ENCODE measurements at regions not wholly inside any gene's neighbourhood (a gene's known extent, or its start where the extent isn't known, plus 50 kb on each side); places are given as distances from the start of the nearest gene placed in this dataset.

GRCh38 chr9:10899509-10899908, 286.7 kb upstream of the PTPRD start:
- Histone ChIP-seq H3K36me3 (no peaks in the 10 kb centered on the region), H3K9me3 (no peaks in the 10 kb centered on the region), H3K27ac (no peak overlapping the region), H3K4me1 (no peaks in the 10 kb centered on the region), H3K4me3 (no peak overlapping the region), H3K27me3 (no peaks in the 10 kb centered on the region)
- intact Hi-C loops (cut with DNase I; ENCODE audit: low total_unique reads), result no loop called here
- TF ChIP-seq CTCF (IDR thresholded peaks at IDR 0.05), result no peak
- no peak for DNase-seq

DNA sequence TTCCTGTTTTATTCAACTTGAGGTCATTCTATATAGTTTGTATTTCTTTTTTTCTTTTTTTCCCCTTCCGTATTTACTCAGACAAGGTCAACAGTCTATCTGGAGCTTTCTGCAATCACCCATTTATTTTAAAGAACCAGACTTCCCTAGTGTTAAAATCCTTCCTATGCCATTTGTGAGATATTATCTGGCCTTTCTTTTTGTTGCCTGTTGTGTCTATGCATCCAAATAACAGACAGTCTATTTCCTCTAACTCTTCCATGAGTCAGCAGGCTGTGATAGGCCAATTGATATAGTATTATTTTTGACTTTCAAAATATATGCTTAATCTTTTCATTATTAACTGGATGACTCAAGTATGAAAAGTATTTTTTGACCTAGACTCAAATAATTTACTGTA, 291.2 kb upstream of the PTPRD start:
- Histone ChIP-seq H3K4me1 (no peaks in the 10 kb centered on the region), H3K4me3 (no peak overlapping the region), H3K9me3 (no peaks in the 10 kb centered on the region), H3K36me3 (no peaks in the 10 kb centered on the region), H3K27ac (no peak overlapping the region), H3K27me3 (no peaks in the 10 kb centered on the region)
- DNase-seq, result no peak
- no peak for TF ChIP-seq CTCF (IDR thresholded peaks at IDR 0.05)
- intact Hi-C loops (cut with DNase I; ENCODE audit: low total_unique reads), result no loop called here

DNA sequence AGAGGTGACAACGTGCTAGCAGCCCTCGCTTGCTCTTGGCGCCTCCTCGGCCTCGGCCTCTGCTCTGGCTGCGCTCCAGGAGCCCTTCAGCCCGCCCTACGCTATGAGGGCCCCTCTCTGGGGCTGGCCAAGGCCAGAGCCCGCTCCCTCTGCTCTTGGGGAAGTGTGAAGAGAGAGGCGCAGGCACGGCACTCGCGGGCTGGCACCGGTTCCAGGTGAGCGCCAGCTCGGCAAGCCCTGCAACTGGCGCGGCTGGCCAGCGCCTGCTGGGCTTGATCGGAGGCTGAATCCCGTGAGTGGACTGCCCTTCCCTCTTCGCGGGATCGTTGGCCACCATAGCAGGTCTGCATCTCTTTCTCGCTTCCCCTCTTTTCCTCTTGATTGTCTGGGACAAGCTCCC, 298.0 kb upstream of the PTPRD start:
- Histone ChIP-seq H3K4me1 (no peaks in the 10 kb centered on the region), H3K9me3 (peaks cover 0 to 8% (median 0%) of the 10 kb centered on the region in 3 donors), H3K4me3 (no peak overlapping the region), H3K36me3 (no peaks in the 10 kb centered on the region), H3K27me3 (no peaks in the 10 kb centered on the region), H3K27ac (no peak overlapping the region)
- intact Hi-C loops (cut with DNase I; ENCODE audit: low total_unique reads), result no loop called here
- no peak for DNase-seq
- no peak for TF ChIP-seq CTCF (IDR thresholded peaks at IDR 0.05)

DNA sequence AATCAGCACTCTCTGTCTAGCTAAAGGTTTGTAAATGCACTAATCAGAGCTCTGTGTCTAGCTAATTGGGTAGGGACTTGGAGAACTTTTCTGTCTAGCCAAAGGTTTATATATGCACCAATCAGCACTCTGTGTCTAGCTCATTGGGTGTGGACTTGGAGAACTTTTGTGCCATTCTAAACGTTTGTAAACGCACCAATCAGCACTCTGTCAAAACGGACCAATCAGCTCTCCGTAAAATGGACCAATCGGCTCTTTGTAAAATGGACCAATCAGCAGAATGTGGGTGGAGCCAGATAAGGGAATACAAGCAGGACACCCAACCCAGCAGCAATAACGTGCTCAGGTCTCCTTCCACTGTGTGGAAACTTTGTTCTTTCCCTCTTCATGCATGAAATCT, 298.6 kb upstream of the PTPRD start:
- Histone ChIP-seq H3K4me1 (no peaks in the 10 kb centered on the region), H3K36me3 (no peaks in the 10 kb centered on the region), H3K27ac (no peak overlapping the region), H3K9me3 (peaks cover 0 to 8% (median 0%) of the 10 kb centered on the region in 3 donors), H3K27me3 (no peaks in the 10 kb centered on the region), H3K4me3 (no peak overlapping the region)
- TF ChIP-seq CTCF (IDR thresholded peaks at IDR 0.05), result no peak
- no peak for DNase-seq
- intact Hi-C loops (cut with DNase I; ENCODE audit: low total_unique reads), result no loop called here

GRCh38 chr9:10917001-10917400, 304.2 kb upstream of the PTPRD start:
- no peak for TF ChIP-seq CTCF (IDR thresholded peaks at IDR 0.05)
- no peaks in the 10 kb centered on the region for H3K9me3 ChIP-seq
- no peaks in the 10 kb centered on the region for H3K27me3 ChIP-seq
- H3K4me3 ChIP-seq, result no peak overlapping the region
- no peaks in the 10 kb centered on the region for H3K36me3 ChIP-seq
- H3K27ac ChIP-seq, result no peak overlapping the region
- no peak for DNase-seq
- no peaks in the 10 kb centered on the region for H3K4me1 ChIP-seq
- intact Hi-C loops (cut with DNase I; ENCODE audit: low total_unique reads), result no loop called here

DNA sequence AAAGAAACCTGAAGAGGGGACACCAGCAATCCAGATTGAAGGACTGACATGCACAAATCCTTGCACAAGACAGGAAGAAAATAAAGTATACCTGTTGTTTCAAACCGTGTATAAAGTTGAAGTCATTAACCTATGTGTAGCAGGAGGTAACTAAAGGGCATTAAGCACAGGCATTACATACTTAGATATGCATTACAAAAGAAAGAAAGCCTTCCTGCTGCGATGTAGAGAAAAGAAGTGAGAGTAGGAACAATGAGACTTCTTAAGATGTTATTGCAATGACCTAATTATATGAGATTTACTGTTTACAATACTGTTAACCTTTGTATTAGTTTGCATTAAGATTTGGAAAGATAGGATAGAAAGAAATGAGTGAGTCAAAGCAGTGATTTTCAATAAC, 308.9 kb upstream of the PTPRD start:
- H3K27me3 ChIP-seq, result no peaks in the 10 kb centered on the region
- H3K4me3 ChIP-seq, result no peak overlapping the region
- no peaks in the 10 kb centered on the region for H3K36me3 ChIP-seq
- TF ChIP-seq CTCF (IDR thresholded peaks at IDR 0.05), result no peak
- intact Hi-C loops (cut with DNase I; ENCODE audit: low total_unique reads), result no loop called here
- H3K27ac ChIP-seq, result no peak overlapping the region
- DNase-seq, result no peak
- no peaks in the 10 kb centered on the region for H3K9me3 ChIP-seq
- H3K4me1 ChIP-seq, result no peaks in the 10 kb centered on the region

Measured in tibial artery (tissue), 4 donors.